GM23338 (cell line): ENCODE measurements at regions not wholly inside any gene's neighbourhood (a gene's known extent, or its start where the extent isn't known, plus 50 kb on each side); places are given as distances from the start of the nearest gene placed in this dataset.

Experiments used
- ATAC-seq: fragments of 200-7000 bp; cut with Tn5 transposase; 3 replicates; pipeline ENCODE4 v1.9.1; 2020
- DNase-seq: peaks from one replicate; pipeline ENCODE4 v3.0.0-alpha.2; 2015; ENCODE audit warnings: low spot score
- H2AFZ ChIP-seq: fragments of 200-600 bp; sonication (generic); 2 replicates; pipeline ENCODE4 v1.8.0; 2016; ENCODE audit warnings: antibody characterized with exemption, mild to moderate bottlenecking, moderate library complexity
- H3F3A ChIP-seq: fragments of 200-600 bp; sonication (generic); replicated peaks from 2 replicates; pipeline ENCODE4 v1.8.0; 2017; ENCODE audit warnings: antibody characterized with exemption, mixed run types, low read depth
- H3K27ac ChIP-seq: fragments of 200-600 bp; sonication (generic); 2 replicates; pipeline ENCODE4 v1.6.1; 2016; ENCODE audit warnings: low read depth
- H3K27me3 ChIP-seq: fragments of 200-600 bp; sonication (generic); 2 replicates; pipeline ENCODE4 v1.8.0; 2016; ENCODE audit warnings: mild to moderate bottlenecking, mixed run types, moderate library complexity; ENCODE audit not compliant: insufficient read depth
- H3K36me3 ChIP-seq: fragments of 200-600 bp; sonication (generic); 2 replicates; pipeline ENCODE4 v1.8.0; 2016; ENCODE audit warnings: mild to moderate bottlenecking; ENCODE audit not compliant: insufficient read depth
- H3K4me1 ChIP-seq: fragments of 200-600 bp; sonication (generic); 2 replicates; pipeline ENCODE4 v1.8.0; 2016; ENCODE audit warnings: mild to moderate bottlenecking, moderate library complexity; ENCODE audit not compliant: insufficient read depth
- H3K4me2 ChIP-seq: fragments of 200-600 bp; sonication (generic); 2 replicates; pipeline ENCODE4 v1.7.1; 2017; ENCODE audit warnings: mixed run types
- H3K4me3 ChIP-seq: fragments of 200-600 bp; sonication (generic); 2 replicates; pipeline ENCODE4 v1.6.1; 2016; ENCODE audit warnings: mixed run types
- H3K79me2 ChIP-seq: fragments of 200-600 bp; sonication (generic); replicated peaks from 2 replicates; pipeline ENCODE4 v1.8.0; 2017; ENCODE audit warnings: mild to moderate bottlenecking; ENCODE audit not compliant: insufficient read depth
- H3K9me2 ChIP-seq: fragments of 200-600 bp; sonication (generic); 2 replicates; pipeline ENCODE4 v1.8.0; 2017; ENCODE audit not compliant: insufficient read depth
- H4K20me1 ChIP-seq: fragments of 200-600 bp; sonication (generic); replicated peaks from 2 replicates; pipeline ENCODE4 v1.8.0; 2017; ENCODE audit warnings: mild to moderate bottlenecking; ENCODE audit not compliant: insufficient read depth
- H3K27ac Mint-ChIP-seq: 2 replicates; pipeline ENCODE4 v1.8.0; 2020; ENCODE audit warnings: inconsistent platforms, mild to moderate bottlenecking, moderate library complexity, mixed read lengths
- H3K27me3 Mint-ChIP-seq: 3 replicates; pipeline ENCODE4 v1.8.0; 2022; ENCODE audit warnings: low read depth, mild to moderate bottlenecking, moderate library complexity, mixed read lengths, inconsistent platforms; ENCODE audit not compliant: insufficient read depth, poor library complexity
- H3K36me3 Mint-ChIP-seq: 3 replicates; pipeline ENCODE4 v1.8.0; 2021; ENCODE audit warnings: low read depth, mild to moderate bottlenecking, inconsistent platforms, moderate library complexity, mixed read lengths
- H3K4me1 Mint-ChIP-seq: 3 replicates; pipeline ENCODE4 v1.8.0; 2020; ENCODE audit warnings: mild to moderate bottlenecking, inconsistent platforms, mixed read lengths
- H3K4me3 Mint-ChIP-seq: 3 replicates; pipeline ENCODE4 v1.8.0; 2021; ENCODE audit warnings: moderate library complexity, mild to moderate bottlenecking, inconsistent platforms, mixed read lengths
- H3K9me3 Mint-ChIP-seq: 3 replicates; pipeline ENCODE4 v1.8.0; 2020; ENCODE audit warnings: moderate library complexity, mild to moderate bottlenecking, inconsistent platforms, mixed read lengths
- EZH2 ChIP-seq: fragments of 200-600 bp; sonication (generic); IDR thresholded peaks from one replicate; pipeline ENCODE4 v1.8.0; 2017; ENCODE audit warnings: antibody characterized with exemption, mild to moderate bottlenecking, low read depth; ENCODE audit not compliant: unreplicated experiment
- NANOG ChIP-seq: IDR thresholded peaks from 2 replicates; pipeline ENCODE4 v1.6.1; 2016; ENCODE audit warnings: antibody characterized with exemption, borderline replicate concordance
- POLR2AphosphoS5 ChIP-seq: IDR thresholded peaks from 2 replicates; pipeline ENCODE4 v1.6.1; 2016; ENCODE audit warnings: antibody characterized with exemption, low read depth
- REST ChIP-seq: IDR thresholded peaks from one replicate; pipeline ENCODE4 v1.6.1; 2018; ENCODE audit warnings: antibody characterized with exemption; ENCODE audit not compliant: unreplicated experiment
- STAT1 ChIP-seq: IDR thresholded peaks from one replicate; pipeline ENCODE4 v1.6.1; 2016; ENCODE audit warnings: antibody characterized with exemption; ENCODE audit not compliant: unreplicated experiment
- ZNF114 ChIP-seq: fragments of 250-450 bp; sonication (Bioruptor Pico); IDR thresholded peaks from 2 replicates; pipeline ENCODE4 v1.5.0; 2020; ENCODE audit warnings: mild to moderate bottlenecking, moderate library complexity
- ZNF462 ChIP-seq: fragments of 250-450 bp; sonication (Bioruptor Pico); IDR thresholded peaks from 2 replicates; pipeline ENCODE4 v1.5.0; 2020; ENCODE audit warnings: mild to moderate bottlenecking, moderate library complexity

GRCh38 chr5:125341436-125341835, 595.0 kb upstream of the ZNF608 start:
- Histone ChIP-seq H4K20me1 (no peaks in the 10 kb centered on the region), H3K9me2 (peaks cover 10% of the 10 kb centered on the region; the same call in 1 of the 2 replicates), H3K4me1 (peaks cover 15% of the 10 kb centered on the region), H3K27me3 (no peaks in the 10 kb centered on the region), H2AFZ (no peak overlapping the region), H3K79me2 (no peaks in the 10 kb centered on the region), H3K27ac (no peak overlapping the region), H3K4me2 (no peak overlapping the region), H3F3A (no peaks in the 10 kb centered on the region), H3K4me3 (no peak overlapping the region), H3K36me3 (no peaks in the 10 kb centered on the region)
- no peak overlapping the region for H3K4me3 Mint-ChIP-seq
- H3K4me1 Mint-ChIP-seq: peaks cover 11% of the 10 kb centered on the region
- H3K27ac Mint-ChIP-seq: no peak overlapping the region; the same call in 1 of the 2 replicates
- H3K9me3 Mint-ChIP-seq: no peaks in the 10 kb centered on the region
- no peaks in the 10 kb centered on the region for H3K27me3 Mint-ChIP-seq
- H3K36me3 Mint-ChIP-seq: no peaks in the 10 kb centered on the region
- ATAC-seq (no peak), DNase-seq (no peak)
- TF ChIP-seq NANOG: no peak
- TF ChIP-seq EZH2: no peak
- no peak for TF ChIP-seq ZNF114
- no peak for TF ChIP-seq POLR2AphosphoS5
- TF ChIP-seq STAT1: no peak
- TF ChIP-seq REST: no peak
- no peak for TF ChIP-seq ZNF462 (CRISPR knock-in tag)
